DMS114 treated with DMSO at 0.1 percent for 48 hours (cell line): ENCODE measurements at regions not wholly inside any gene's neighbourhood (a gene's known extent, or its start where the extent isn't known, plus 50 kb on each side); places are given as distances from the start of the nearest gene placed in this dataset.

Experiments
- DNase-seq: peaks from one replicate; lab custom pipeline; 2025; ENCODE audit not compliant: unreplicated experiment; lab: John Stamatoyannopoulos, UW

GRCh38 chr14:76974365-76974764 is 54.1 kb downstream of the IRF2BPL start:
- no peak for DNase-seq

GRCh38 chr14:76971549-76971948 is 57.0 kb downstream of the IRF2BPL start:
- no peak for DNase-seq

- no peak for DNase-seq
Observed at GRCh38 chr14:76968621-76969063, 59.9 kb downstream of the IRF2BPL start.

GRCh38 chr14:76967788-76968187 is 60.7 kb downstream of the IRF2BPL start:
- no peak for DNase-seq

GRCh38 chr14:76965232-76965631 is 63.3 kb downstream of the IRF2BPL start:
- no peak for DNase-seq

- DNase-seq, result no peak
Observed at GRCh38 chr14:76964695-76965094, 63.8 kb downstream of the IRF2BPL start.

- no peak for DNase-seq
Observed at GRCh38 chr14:76963372-76963771, 65.1 kb downstream of the IRF2BPL start.

- no peak for DNase-seq
Observed at GRCh38 chr14:76962303-76962660, 66.2 kb downstream of the IRF2BPL start.

- DNase-seq, result peak; percentile 55
Observed at GRCh38 chr14:76961631-76962302, 66.7 kb downstream of the IRF2BPL start.

- no peak for DNase-seq
Observed at GRCh38 chr14:76958980-76959710, 69.4 kb downstream of the IRF2BPL start.

- no peak for DNase-seq
Observed at GRCh38 chr14:76958020-76958979, 70.2 kb downstream of the IRF2BPL start.

GRCh38 chr14:76957224-76957891 is 71.2 kb downstream of the IRF2BPL start:
- no peak for DNase-seq

- peak; percentile 50 for DNase-seq
Observed at GRCh38 chr14:76956316-76957090, 72.0 kb downstream of the IRF2BPL start.

- DNase-seq, result no peak
Observed at GRCh38 chr14:76955575-76956315, 72.8 kb downstream of the IRF2BPL start.

- DNase-seq, result no peak
Observed at GRCh38 chr14:76954394-76955190, 73.9 kb downstream of the IRF2BPL start.

GRCh38 chr14:76953311-76953945 is 75.1 kb downstream of the IRF2BPL start:
- DNase-seq, result no peak

- no peak for DNase-seq
Observed at GRCh38 chr14:76951166-76951565, 77.3 kb downstream of the IRF2BPL start.
